IMR-90 (cell line): ENCODE measurements at regions not wholly inside any gene's neighbourhood (a gene's known extent, or its start where the extent isn't known, plus 50 kb on each side); places are given as distances from the start of the nearest gene placed in this dataset.

Source experiments
- ATAC-seq: fragments of 200-7000 bp; cut with Tn5 transposase; 2 replicates; pipeline ENCODE4 v1.9.1; 2020; ENCODE audit warnings: low read depth, mild to moderate bottlenecking, moderate library complexity
- BruUV-seq: library from RNA; stranded (reverse); fragments of 400-500 nt; replicated peaks from 2 replicates; lab custom pipeline; 2021; lab: Mats Ljungman, UMichigan
- CTCF ChIA-PET: fragments of 300-600 bp; formaldehyde crosslinking; extraction: SDS; loops from one replicate; lab custom pipeline; 2021; ENCODE audit warnings: antibody characterized with exemption; lab: Yijun Ruan, JAX
- POLR2A ChIA-PET: fragments of 300-600 bp; sonication (Branson Sonifier 250); formaldehyde crosslinking; loops from one replicate; lab custom pipeline; 2022; ENCODE audit warnings: antibody characterized with exemption; ENCODE audit not compliant: unreplicated experiment; lab: Charles Lee
- DNase-seq: peaks from one replicate; pipeline ENCODE4 v3.0.0; 2013
- H2AFZ ChIP-seq: replicated peaks from 2 replicates; pipeline ENCODE3; 2013; ENCODE audit warnings: low read length, mild to moderate bottlenecking; ENCODE audit not compliant: poor library complexity
- H2AK5ac ChIP-seq: 2 replicates; pipeline ENCODE4 v1.6.1; 2013; ENCODE audit warnings: low read depth, low read length, inconsistent platforms
- H2AK9ac ChIP-seq: replicated peaks from 2 replicates; pipeline ENCODE3; 2013; ENCODE audit warnings: mild to moderate bottlenecking, low read depth, low read length, moderate library complexity; ENCODE audit not compliant: poor library complexity
- H2BK120ac ChIP-seq: 2 replicates; pipeline ENCODE4 v1.6.1; 2013; ENCODE audit warnings: low read depth, low read length, inconsistent platforms
- H2BK15ac ChIP-seq: 3 replicates; pipeline ENCODE4 v1.6.1; 2013; ENCODE audit warnings: low read depth, low read length, inconsistent platforms
- H2BK20ac ChIP-seq: 2 replicates; pipeline ENCODE4 v1.6.1; 2013; ENCODE audit warnings: low read depth, mild to moderate bottlenecking, inconsistent platforms, low read length, moderate library complexity
- H2BK5ac ChIP-seq: 2 replicates; pipeline ENCODE4 v1.6.1; 2013; ENCODE audit warnings: mild to moderate bottlenecking, low read depth, low read length, inconsistent platforms; ENCODE audit not compliant: poor library complexity, severe bottlenecking
- H3K14ac ChIP-seq: replicated peaks from 2 replicates; pipeline ENCODE4 v1.6.1; 2013; ENCODE audit warnings: low read depth, low read length, inconsistent platforms
- H3K18ac ChIP-seq: 2 replicates; pipeline ENCODE4 v1.6.1; 2013; ENCODE audit warnings: low read depth, low read length, control low read depth
- H3K23ac ChIP-seq: 2 replicates; pipeline ENCODE4 v1.6.1; 2013; ENCODE audit warnings: low read depth, low read length, inconsistent platforms
- H3K27ac ChIP-seq: 2 replicates; pipeline ENCODE4 v1.5.1; 2013; ENCODE audit warnings: mild to moderate bottlenecking, control low read depth, low read length; ENCODE audit not compliant: insufficient read depth
- H3K27me3 ChIP-seq: 2 replicates; pipeline ENCODE4 v1.6.1; 2013; ENCODE audit warnings: low read length; ENCODE audit not compliant: control insufficient read depth, insufficient read depth
- H3K36me3 ChIP-seq: 2 replicates; pipeline ENCODE4 v1.6.1; 2013; ENCODE audit warnings: low read length, mixed read lengths; ENCODE audit not compliant: control insufficient read depth, insufficient read depth
- H3K4ac ChIP-seq: 2 replicates; pipeline ENCODE4 v1.6.1; 2013; ENCODE audit warnings: low read depth, low read length, inconsistent platforms
- H3K4me1 ChIP-seq: 2 replicates; pipeline ENCODE4 v1.6.1; 2013; ENCODE audit warnings: low read length, mixed read lengths; ENCODE audit not compliant: control insufficient read depth, insufficient read depth
- H3K4me2 ChIP-seq: 2 replicates; pipeline ENCODE4 v1.6.1; 2013; ENCODE audit warnings: low read depth, mild to moderate bottlenecking, control low read depth, low read length, moderate library complexity
- H3K4me3 ChIP-seq: 2 replicates; pipeline ENCODE4 v1.5.1; 2013; ENCODE audit warnings: low read depth, mild to moderate bottlenecking, control low read depth, low read length, moderate library complexity; ENCODE audit not compliant: insufficient read depth
- H3K56ac ChIP-seq: 2 replicates; pipeline ENCODE4 v1.6.1; 2013; ENCODE audit warnings: low read length, inconsistent platforms; ENCODE audit not compliant: insufficient read depth; ENCODE audit errors: extremely low read depth
- H3K79me1 ChIP-seq, 2 experiments: 2 replicates each; pipeline ENCODE4 v1.6.1; 2013; ENCODE audit warnings: low read length in 2 of 2, inconsistent platforms in 1 of 2, low read depth in 1 of 2
- H3K9ac ChIP-seq: 2 replicates; pipeline ENCODE4 v1.6.1; 2013; ENCODE audit warnings: low read depth, low read length, control low read depth
- H3K9me1 ChIP-seq: 2 replicates; pipeline ENCODE4 v1.6.1; 2013; ENCODE audit warnings: low read length, inconsistent platforms; ENCODE audit not compliant: insufficient read depth
- H3K9me3 ChIP-seq: 2 replicates; pipeline ENCODE4 v1.6.1; 2013; ENCODE audit warnings: low read length; ENCODE audit not compliant: control insufficient read depth, insufficient read depth
- H4K20me1 ChIP-seq: 2 replicates; pipeline ENCODE4 v1.6.1; 2013; ENCODE audit warnings: low read length, inconsistent platforms; ENCODE audit not compliant: insufficient read depth
- H4K5ac ChIP-seq: 2 replicates; pipeline ENCODE4 v1.6.1; 2013; ENCODE audit warnings: mild to moderate bottlenecking, low read depth, low read length, control low read depth
- H4K8ac ChIP-seq, 2 experiments: 2 replicates each; pipeline ENCODE4 v1.6.1; 2013; ENCODE audit warnings: low read depth in 2 of 2, low read length in 2 of 2, control low read depth in 1 of 2, inconsistent platforms in 1 of 2
- H4K91ac ChIP-seq: 2 replicates; pipeline ENCODE4 v1.6.1; 2013; ENCODE audit warnings: low read depth, low read length, inconsistent platforms; ENCODE audit not compliant: insufficient read depth
- BHLHE40 ChIP-seq: fragments of 150-350 bp; IDR thresholded peaks from 2 replicates; pipeline ENCODE4 v1.6.1; 2016; ENCODE audit warnings: mild to moderate bottlenecking, low read depth, low read length
- CEBPB ChIP-seq: IDR thresholded peaks from 2 replicates; pipeline ENCODE4 v1.6.1; 2012; ENCODE audit warnings: low read depth, low read length, improper control_type of control experiment
- CTCF ChIP-seq: conservative IDR thresholded peaks from 2 replicates; pipeline ENCODE4 v1.5.1; 2012; ENCODE audit warnings: mild to moderate bottlenecking, low read depth, low read length, improper control_type of control experiment
- ELK1 ChIP-seq: fragments of 150-350 bp; IDR thresholded peaks from 2 replicates; pipeline ENCODE4 v1.6.1; 2016; ENCODE audit warnings: low read depth, mild to moderate bottlenecking, low read length, moderate library complexity, borderline replicate concordance
- FOS ChIP-seq: fragments of 150-350 bp; IDR thresholded peaks from 2 replicates; pipeline ENCODE4 v1.6.1; 2016; ENCODE audit warnings: low read depth, low read length
- MAFK ChIP-seq: IDR thresholded peaks from 2 replicates; pipeline ENCODE4 v1.6.1; 2012; ENCODE audit warnings: low read depth, low read length, improper control_type of control experiment
- MAZ ChIP-seq: IDR thresholded peaks from 2 replicates; pipeline ENCODE4 v1.6.1; 2012; ENCODE audit warnings: low read depth, mild to moderate bottlenecking, low read length, improper control_type of control experiment, moderate library complexity, borderline replicate concordance
- NFE2L2 ChIP-seq: fragments of 150-350 bp; IDR thresholded peaks from 2 replicates; pipeline ENCODE4 v1.6.1; 2016; ENCODE audit warnings: low read depth, mild to moderate bottlenecking, low read length
- RAD21 ChIP-seq: IDR thresholded peaks from 2 replicates; pipeline ENCODE4 v1.6.1; 2012; ENCODE audit warnings: low read length, improper control_type of control experiment
- SMC3 ChIP-seq: fragments of 150-350 bp; IDR thresholded peaks from 2 replicates; pipeline ENCODE4 v1.6.1; 2016; ENCODE audit warnings: low read depth, mild to moderate bottlenecking, antibody characterized with exemption, low read length, moderate library complexity
- USF2 ChIP-seq: fragments of 150-350 bp; IDR thresholded peaks from 2 replicates; pipeline ENCODE4 v1.6.1; 2017; ENCODE audit warnings: mild to moderate bottlenecking, antibody characterized with exemption, low read length, low read depth
- WGBS, 2 experiments: methylation state at CpG; one replicate each; pipeline versions ENCODE4 v1.1.5 to v1.1.7; 2013; ENCODE audit warnings: missing lambda C conversion rate in 2 of 2; ENCODE audit not compliant: insufficient read length in 1 of 2; ENCODE audit errors: extremely low coverage in 2 of 2; 5-methylcytosine and 5-hydroxymethylcytosine counted together
- dilution Hi-C: fragments of 300-500 bp; cut with HindIII; formaldehyde crosslinking; loops from one replicate; pipeline ENCODE4 v1.14.3; 2018; ENCODE audit warnings: low sequenced_read_pairs; ENCODE audit not compliant: unreplicated experiment
- in situ Hi-C: fragments of 300-500 bp; cut with MboI; formaldehyde crosslinking; loops from 3 replicates; pipeline ENCODE4 v1.14.3; 2019; ENCODE audit warnings: low sequenced_read_pairs, inconsistent platforms, mixed read lengths
- intact Hi-C: fragments of 100-400 bp; cut with micrococcal nuclease; formaldehyde crosslinking; loops from 2 replicates; pipeline ENCODE4 v1.10.0; 2022

GRCh38 chr2:52874466-52875106 lies 893.0 kb upstream of the CHAC2 start:
- Histone ChIP-seq H3K9me3 (no peaks in the 10 kb centered on the region), H2AK9ac (no peak overlapping the region), H3K4ac (no peak overlapping the region), H2AK5ac (no peak overlapping the region), H3K9me1 (no peaks in the 10 kb centered on the region), H2BK15ac (no peak overlapping the region; the same call in 2 of the 3 replicates), H3K27ac (no peak overlapping the region), H2BK20ac (no peak overlapping the region), H2BK5ac (no peak overlapping the region), H4K8ac (no peak overlapping the region), H3K14ac (no peak overlapping the region), H3K56ac (no peak overlapping the region), H4K20me1 (no peaks in the 10 kb centered on the region), H3K9ac (no peak overlapping the region), H2AFZ (no peak overlapping the region), H3K27me3 (no peaks in the 10 kb centered on the region), H3K18ac (no peak overlapping the region), H3K4me3 (no peak overlapping the region), H4K5ac (no peak overlapping the region), H3K4me2 (no peak overlapping the region), H3K23ac (no peak overlapping the region), H3K36me3 (no peaks in the 10 kb centered on the region), H2BK120ac (no peak overlapping the region), H3K79me1 (no peaks in the 10 kb centered on the region), H4K91ac (no peak overlapping the region), H3K4me1 (peaks cover 10% of the 10 kb centered on the region)
- no TSS peak for BruUV-seq
- WGBS, 2 experiments, result 43% methylated on average over 2 of the region's 6 CpGs; no CpG with 5 or more reads in 1 of the 2 experiments
- in situ Hi-C loops (no loop called here), dilution Hi-C loops (no loop called here), intact Hi-C loops (no loop called here)
- no peak for ATAC-seq
- POLR2A ChIA-PET, result no interaction called here
- no peak for TF ChIP-seq SMC3
- TF ChIP-seq FOS, result no peak
- TF ChIP-seq RAD21, result no peak
- TF ChIP-seq CEBPB, result no peak
- TF ChIP-seq MAZ, result no peak
- TF ChIP-seq MAFK, result no peak
- no peak for TF ChIP-seq NFE2L2
- no peak for TF ChIP-seq USF2
- no peak for TF ChIP-seq CTCF
- no peak for TF ChIP-seq ELK1
- no peak for TF ChIP-seq BHLHE40
- DNase-seq, result no peak
- CTCF ChIA-PET, result no interaction called here
